ENCODE measurements at regions not wholly inside any gene's neighbourhood (a gene's known extent, or its start where the extent isn't known, plus 50 kb on each side); places are given as distances from the start of the nearest gene placed in this dataset.

DNA sequence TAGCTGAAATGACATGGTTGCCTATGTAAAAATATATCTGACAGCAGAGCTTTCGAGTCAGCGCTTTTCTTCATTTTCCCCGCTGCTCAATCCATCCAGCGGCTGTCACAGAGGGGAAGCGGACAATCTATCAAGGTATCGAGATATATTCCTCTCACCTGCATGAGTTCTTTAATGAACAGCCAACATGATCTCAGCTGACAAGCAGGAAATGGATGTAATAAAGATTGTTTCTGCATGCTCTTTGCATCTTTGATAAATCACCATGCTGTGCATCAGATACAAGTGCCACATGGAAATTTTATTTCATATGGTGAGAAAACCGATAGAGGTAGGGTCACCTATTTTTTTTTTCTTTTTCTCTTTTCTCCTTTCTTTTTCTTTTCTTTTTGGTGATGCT, 602.3 kb upstream of the MMS22L start:
- no peak for TF ChIP-seq SUZ12 (IDR thresholded peaks at IDR 0.05; ENCODE audit: extremely low read depth, insufficient read depth, insufficient read length)
- no peak for TF ChIP-seq ZNF274 (IDR thresholded peaks at IDR 0.05; ENCODE audit: low read depth, low read length)
